GM12873 (cell line): ENCODE measurements at regions not wholly inside any gene's neighbourhood (a gene's known extent, or its start where the extent isn't known, plus 50 kb on each side); places are given as distances from the start of the nearest gene placed in this dataset.
A peak's percentile ranks its signal among the peaks of the same experiment; 100 is the strongest.

Experiments
- TF ChIP-seq, protein P1 (sequence below): IDR thresholded peaks from 2 replicates; pipeline ENCODE4 v1.5.1; 2012; ENCODE audit warnings: low read depth, mild to moderate bottlenecking, moderate library complexity, low read length, control low read depth; ENCODE audit not compliant: insufficient read depth; ENCODE audit errors: missing control alignments

GRCh38 chrX:22652596-22652995 lies 347.2 kb upstream of the DDX53 start:
- TF ChIP-seq, protein P1, sequence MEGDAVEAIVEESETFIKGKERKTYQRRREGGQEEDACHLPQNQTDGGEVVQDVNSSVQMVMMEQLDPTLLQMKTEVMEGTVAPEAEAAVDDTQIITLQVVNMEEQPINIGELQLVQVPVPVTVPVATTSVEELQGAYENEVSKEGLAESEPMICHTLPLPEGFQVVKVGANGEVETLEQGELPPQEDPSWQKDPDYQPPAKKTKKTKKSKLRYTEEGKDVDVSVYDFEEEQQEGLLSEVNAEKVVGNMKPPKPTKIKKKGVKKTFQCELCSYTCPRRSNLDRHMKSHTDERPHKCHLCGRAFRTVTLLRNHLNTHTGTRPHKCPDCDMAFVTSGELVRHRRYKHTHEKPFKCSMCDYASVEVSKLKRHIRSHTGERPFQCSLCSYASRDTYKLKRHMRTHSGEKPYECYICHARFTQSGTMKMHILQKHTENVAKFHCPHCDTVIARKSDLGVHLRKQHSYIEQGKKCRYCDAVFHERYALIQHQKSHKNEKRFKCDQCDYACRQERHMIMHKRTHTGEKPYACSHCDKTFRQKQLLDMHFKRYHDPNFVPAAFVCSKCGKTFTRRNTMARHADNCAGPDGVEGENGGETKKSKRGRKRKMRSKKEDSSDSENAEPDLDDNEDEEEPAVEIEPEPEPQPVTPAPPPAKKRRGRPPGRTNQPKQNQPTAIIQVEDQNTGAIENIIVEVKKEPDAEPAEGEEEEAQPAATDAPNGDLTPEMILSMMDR, result no peak

DNA sequence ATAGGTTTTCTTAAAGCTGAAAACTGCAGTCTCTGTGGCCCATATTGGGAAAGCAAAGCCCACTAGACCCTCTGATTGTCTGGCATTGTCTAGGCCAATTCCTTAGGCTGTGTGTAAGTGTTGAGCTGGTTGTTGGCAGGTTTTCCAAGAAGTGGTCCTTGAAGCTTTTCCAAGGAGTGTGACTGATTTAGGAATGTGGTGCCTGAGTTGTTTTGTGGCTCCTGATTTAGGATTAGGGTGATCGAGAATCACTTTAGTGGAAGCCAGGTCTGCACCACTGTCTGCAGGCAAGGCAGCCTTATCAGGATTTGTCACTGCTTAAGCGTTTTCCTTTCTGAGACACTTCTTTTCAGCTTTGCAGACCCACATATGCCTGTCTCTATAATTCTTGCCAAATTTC lies 339.0 kb upstream of the DDX53 start:
- TF ChIP-seq, protein P1, result no peak

GRCh38 chrX:22662776-22663175 lies 337.0 kb upstream of the DDX53 start:
- TF ChIP-seq, protein P1, result no peak

DNA sequence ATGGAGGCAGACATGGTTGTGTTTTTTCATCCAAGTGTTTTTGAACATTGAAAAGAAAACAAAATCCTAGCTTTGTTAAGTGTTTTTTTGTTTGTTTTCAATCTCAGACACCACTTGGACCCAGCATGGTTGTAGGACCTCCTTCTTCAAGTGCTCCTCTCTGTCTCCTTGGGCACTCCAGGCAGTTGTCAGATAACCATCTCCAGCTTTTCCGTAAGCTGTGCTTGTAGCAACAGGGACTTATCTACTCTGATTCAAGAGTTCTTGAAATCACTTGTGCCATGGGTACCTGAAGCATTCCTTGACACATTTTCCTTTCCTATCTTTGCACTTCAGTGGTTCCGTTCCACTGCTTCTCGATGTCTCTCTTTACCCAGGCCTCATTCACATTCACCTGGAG lies 334.9 kb upstream of the DDX53 start:
- TF ChIP-seq, protein P1, result no peak

DNA sequence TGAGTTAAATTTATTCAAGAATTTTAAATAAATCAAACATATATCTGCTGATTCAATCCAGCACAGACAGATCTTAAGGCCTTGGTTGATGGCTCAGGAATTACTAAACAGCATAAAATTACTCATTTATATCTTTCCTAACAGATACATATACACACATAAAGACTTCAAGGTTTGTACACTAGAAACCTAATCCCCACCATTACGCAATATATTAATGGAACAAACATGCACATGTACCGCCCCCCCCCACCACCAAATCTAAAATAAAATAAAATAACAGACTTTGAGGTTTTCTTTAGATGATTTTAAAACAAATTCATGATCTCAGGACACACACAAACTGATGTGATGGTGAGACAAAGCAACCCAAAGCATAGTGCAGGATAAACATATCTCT lies 333.9 kb upstream of the DDX53 start:
- TF ChIP-seq, protein P1, result no peak

DNA sequence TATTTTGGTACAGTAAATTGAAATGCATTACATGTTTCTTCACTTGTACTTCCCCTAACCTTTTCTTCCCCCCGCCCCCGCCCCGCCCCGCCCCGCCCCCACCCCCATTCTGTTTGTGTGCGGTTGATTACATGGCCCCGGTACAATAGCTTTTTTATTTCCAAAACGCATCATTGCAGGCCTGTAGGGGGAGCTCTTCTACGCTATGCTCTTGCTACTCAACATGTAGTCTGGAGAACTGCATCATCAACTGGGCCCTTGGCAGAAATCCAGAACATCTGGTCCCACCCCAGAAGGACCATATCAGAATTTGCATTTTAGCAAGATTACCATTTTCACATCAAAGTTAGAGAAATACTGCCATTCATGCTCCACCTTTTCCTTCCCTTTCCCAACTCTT lies 333.3 kb upstream of the DDX53 start:
- TF ChIP-seq, protein P1, result peak; percentile 48

- TF ChIP-seq, protein P1, result no peak
These were observed 324.8 kb upstream of the DDX53 start for GRCh38 chrX:22674932-22675331.
